PFSK-1 (cell line): ENCODE measurements at regions not wholly inside any gene's neighbourhood (a gene's known extent, or its start where the extent isn't known, plus 50 kb on each side); places are given as distances from the start of the nearest gene placed in this dataset.

Experiments
- FOXP2 ChIP-seq: optimal IDR thresholded peaks from 2 replicates; pipeline ENCODE3; 2011; ENCODE audit warnings: borderline replicate concordance, control low read depth, inconsistent platforms; ENCODE audit not compliant: insufficient read depth; ENCODE audit errors: extremely low read length, extremely low read depth
- POLR2AphosphoS5 ChIP-seq: IDR thresholded peaks from 2 replicates; pipeline ENCODE4 v1.6.1; 2012; ENCODE audit warnings: low read depth, mild to moderate bottlenecking, control low read depth, low read length, moderate library complexity
- SIN3A ChIP-seq: IDR thresholded peaks from 2 replicates; pipeline ENCODE4 v1.6.1; 2012; ENCODE audit warnings: mild to moderate bottlenecking, low read length, moderate library complexity, borderline replicate concordance; ENCODE audit not compliant: insufficient read depth
- TAF1 ChIP-seq: IDR thresholded peaks from 2 replicates; pipeline ENCODE4 v1.6.1; 2012; ENCODE audit warnings: low read length, control low read depth, borderline replicate concordance; ENCODE audit not compliant: insufficient read depth
- TF ChIP-seq, protein P1 (sequence below), 2 experiments: IDR thresholded peaks; 2 replicates each; pipeline versions ENCODE4 v1.6.1 to v1.8.0; 2011 to 2012; ENCODE audit warnings: low read depth in 2 of 2, low read length in 2 of 2, control low read depth in 1 of 2, inconsistent platforms in 1 of 2, mild to moderate bottlenecking in 1 of 2, moderate library complexity in 1 of 2; ENCODE audit not compliant: insufficient read depth in 1 of 2

DNA sequence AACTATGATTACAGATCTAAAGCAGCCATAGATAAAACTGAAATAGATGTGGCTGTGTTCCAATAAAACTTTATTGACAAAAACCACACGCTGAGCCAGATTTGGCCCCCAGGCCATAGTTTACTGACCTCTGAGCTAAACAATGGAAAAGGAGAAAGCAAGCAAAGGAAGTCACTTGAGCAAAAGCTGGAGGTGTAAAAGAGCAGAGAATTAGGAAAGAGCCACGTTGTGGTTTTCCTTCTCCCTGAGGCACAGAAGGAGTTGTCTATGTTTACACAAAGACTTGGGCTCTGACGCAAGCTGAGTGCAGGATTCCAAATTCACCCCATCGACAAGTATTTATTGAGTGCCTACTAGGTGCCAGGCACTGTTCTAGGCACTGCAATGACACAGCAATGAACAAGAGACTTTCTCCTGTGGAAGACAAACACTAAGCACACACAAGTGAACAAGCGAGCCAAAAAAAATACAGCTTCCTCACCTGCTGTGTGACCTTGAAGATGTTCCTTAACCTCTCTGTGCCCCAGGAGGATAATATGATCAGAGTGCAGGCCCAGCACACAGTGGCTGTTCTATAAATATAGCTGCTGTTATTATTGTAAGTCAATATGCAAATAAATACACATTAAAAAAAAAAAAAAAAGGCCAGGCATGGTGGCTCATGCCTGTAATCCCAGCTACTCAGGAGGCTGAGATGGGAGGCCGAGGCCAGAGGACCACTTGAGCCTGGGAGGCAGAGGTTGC, 75.4 kb upstream of the PTPN1 start:
- TF ChIP-seq, protein P1, sequence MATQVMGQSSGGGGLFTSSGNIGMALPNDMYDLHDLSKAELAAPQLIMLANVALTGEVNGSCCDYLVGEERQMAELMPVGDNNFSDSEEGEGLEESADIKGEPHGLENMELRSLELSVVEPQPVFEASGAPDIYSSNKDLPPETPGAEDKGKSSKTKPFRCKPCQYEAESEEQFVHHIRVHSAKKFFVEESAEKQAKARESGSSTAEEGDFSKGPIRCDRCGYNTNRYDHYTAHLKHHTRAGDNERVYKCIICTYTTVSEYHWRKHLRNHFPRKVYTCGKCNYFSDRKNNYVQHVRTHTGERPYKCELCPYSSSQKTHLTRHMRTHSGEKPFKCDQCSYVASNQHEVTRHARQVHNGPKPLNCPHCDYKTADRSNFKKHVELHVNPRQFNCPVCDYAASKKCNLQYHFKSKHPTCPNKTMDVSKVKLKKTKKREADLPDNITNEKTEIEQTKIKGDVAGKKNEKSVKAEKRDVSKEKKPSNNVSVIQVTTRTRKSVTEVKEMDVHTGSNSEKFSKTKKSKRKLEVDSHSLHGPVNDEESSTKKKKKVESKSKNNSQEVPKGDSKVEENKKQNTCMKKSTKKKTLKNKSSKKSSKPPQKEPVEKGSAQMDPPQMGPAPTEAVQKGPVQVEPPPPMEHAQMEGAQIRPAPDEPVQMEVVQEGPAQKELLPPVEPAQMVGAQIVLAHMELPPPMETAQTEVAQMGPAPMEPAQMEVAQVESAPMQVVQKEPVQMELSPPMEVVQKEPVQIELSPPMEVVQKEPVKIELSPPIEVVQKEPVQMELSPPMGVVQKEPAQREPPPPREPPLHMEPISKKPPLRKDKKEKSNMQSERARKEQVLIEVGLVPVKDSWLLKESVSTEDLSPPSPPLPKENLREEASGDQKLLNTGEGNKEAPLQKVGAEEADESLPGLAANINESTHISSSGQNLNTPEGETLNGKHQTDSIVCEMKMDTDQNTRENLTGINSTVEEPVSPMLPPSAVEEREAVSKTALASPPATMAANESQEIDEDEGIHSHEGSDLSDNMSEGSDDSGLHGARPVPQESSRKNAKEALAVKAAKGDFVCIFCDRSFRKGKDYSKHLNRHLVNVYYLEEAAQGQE (IDR thresholded peaks at IDR 0.05; ENCODE audit: insufficient read depth in 1 of 2, low read depth in 2 of 2, low read length in 2 of 2): no peak
- peak; percentile 19 for TF ChIP-seq FOXP2
- TF ChIP-seq SIN3A: no peak
- no peak for TF ChIP-seq TAF1
- TF ChIP-seq POLR2AphosphoS5: no peak

DNA sequence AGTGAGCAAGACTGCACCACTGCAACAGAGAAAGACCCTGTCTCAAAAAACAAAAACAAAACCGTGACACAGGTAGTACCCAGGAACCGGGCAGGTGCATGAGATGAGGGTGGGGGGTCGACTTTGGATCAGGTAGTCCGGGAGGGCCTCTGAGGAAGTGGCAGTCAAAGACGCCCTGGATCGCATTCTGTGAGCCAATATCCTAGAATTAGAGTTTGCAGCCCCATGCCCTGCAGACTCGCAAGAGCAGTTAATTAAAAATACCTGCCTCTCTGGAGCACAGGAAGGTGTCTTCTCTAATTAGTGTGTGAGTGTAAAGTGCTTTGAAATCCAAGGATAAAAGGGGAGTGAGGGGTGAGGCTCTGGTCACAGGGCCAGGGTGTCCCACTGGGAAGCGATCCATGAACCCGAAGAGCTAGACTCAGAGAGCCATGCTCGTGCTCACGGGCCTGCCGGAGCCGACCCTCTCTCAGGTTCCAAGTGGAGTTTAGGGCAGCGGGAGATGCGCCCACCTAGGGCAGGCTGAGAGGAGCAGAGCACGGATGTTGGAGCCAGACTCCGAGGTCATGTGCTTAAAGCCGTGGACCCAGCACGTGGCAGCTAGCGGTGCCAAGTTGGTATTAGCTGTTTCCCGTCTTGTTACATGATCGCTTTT, 74.7 kb upstream of the PTPN1 start:
- TF ChIP-seq POLR2AphosphoS5 (no peak), SIN3A (no peak), TAF1 (no peak), FOXP2 (no peak)
- TF ChIP-seq, protein P1 (IDR thresholded peaks at IDR 0.05; ENCODE audit: insufficient read depth in 1 of 2, low read depth in 2 of 2, low read length in 2 of 2): no peak

DNA sequence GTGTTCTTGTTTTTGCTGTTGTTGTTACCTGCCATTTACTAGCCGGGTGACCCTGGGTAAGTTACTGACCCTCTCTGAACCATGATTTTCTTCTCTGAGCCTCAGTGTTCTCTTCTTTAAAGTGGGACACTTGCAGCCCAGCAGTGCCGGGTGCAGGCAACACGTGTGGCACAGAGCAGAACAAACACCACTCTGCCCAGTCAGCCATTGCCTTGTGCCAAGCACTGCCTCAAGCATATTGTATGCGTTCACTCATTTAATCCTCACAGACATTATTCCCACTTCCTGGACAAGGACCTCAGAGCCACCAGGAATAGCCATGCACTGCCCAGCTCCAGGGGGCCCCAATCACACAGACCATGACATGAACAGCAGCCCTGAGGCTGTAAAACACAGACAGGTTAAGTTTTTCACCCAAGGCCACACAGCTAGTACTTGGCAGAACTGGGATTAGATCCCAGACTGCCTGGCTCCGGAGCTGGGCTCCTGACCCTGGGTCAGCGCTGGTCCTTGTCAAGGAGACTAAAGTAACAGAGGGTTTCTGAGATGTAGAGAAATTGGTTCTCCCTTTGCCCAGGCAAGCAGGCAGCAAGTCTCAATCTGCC, 74.0 kb upstream of the PTPN1 start:
- TF ChIP-seq FOXP2 (no peak), TAF1 (no peak), POLR2AphosphoS5 (no peak)
- TF ChIP-seq, protein P1 (IDR thresholded peaks at IDR 0.05; ENCODE audit: insufficient read depth in 1 of 2, low read depth in 2 of 2, low read length in 2 of 2): no peak

DNA sequence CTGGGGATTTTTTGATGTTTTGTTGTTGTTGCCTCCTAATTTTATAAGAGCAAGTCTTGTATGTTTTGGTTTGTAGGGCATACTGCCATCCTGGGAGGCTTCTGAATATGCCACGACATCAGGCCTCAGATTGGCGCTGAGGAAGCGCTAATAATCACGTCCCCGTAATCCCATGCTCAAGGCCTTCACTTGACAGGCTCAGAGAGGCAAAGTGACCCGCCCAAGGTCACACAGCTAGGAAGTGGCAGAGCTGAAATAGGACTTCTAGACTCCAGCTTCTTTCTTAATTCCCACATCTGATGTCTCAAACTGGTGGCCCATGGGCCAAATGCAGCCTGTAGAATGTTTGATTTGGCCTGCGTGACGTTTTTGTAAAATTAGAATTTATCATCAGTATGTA, 73.5 kb upstream of the PTPN1 start:
- no peak for TF ChIP-seq TAF1
- no peak for TF ChIP-seq SIN3A
- TF ChIP-seq POLR2AphosphoS5: no peak
- TF ChIP-seq, protein P1 (IDR thresholded peaks at IDR 0.05; ENCODE audit: insufficient read depth in 1 of 2, low read depth in 2 of 2, low read length in 2 of 2): no peak
- no peak for TF ChIP-seq FOXP2
